ENCODE measurements at regions not wholly inside any gene's neighbourhood (a gene's known extent, or its start where the extent isn't known, plus 50 kb on each side); places are given as distances from the start of the nearest gene placed in this dataset.

DNA sequence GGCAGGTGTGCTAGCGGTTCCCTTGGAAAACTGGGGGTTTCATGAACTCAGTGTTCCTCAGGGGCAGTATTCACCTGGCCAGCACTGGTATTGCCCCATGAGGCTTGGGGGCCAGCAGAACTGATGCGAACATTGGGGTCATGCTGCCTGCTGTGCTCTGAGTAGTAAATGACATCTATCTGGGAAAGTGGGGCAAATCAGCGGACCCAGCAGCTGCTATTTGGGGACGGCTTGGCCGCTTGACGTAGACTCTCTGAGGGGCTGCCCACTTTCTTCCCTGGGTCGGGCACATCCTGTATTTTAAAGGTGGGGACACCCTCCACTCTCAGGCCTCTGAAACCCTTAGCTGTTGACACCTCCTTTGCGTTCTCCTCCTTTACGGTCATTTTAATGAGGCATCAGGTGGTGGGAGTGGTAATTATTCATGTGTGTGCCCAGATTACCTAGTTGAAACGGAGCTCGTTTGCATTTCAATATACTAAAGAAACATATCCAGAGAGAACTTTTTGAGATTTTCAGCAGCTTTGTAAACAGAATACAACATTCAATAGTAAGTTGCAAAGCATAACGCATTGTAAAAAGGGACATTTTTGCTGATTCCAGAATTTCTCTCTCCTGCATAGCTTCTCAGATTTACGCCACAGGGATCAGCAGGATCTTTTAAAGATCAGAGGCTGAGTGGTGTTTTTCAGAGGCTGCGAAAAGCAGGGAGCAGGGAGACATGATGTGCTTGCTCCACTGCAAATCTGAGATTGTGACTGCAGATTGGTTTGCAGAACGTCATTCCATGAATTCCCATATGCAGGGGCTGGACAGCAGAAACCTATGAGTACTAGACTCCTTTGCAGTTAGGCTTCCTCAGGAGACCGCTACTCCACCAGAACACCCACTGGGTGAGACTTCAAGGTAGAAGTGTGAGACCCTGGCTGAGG, 56.8 kb upstream of the ZFR start:
- DNase-seq = no peak
- intact Hi-C loops (cut with DNase I) = no loop called here
- Histone ChIP-seq H3K4me3 (no peak overlapping the region), H3K27ac (no peak overlapping the region), H3K9me3 (replicated peaks in 1 of 3) (no peaks in the 10 kb centered on the region), H3K36me3 (replicated peaks in 1 of 2) (no peaks in the 10 kb centered on the region), H3K27me3 (peaks cover 3% of the 10 kb centered on the region), H3K4me1 (replicated peaks in 1 of 2) (peaks cover 0 to 14% of the 10 kb centered on the region in 2 donors)
- TF ChIP-seq POLR2A (IDR thresholded peaks at IDR 0.05) = no peak
- TF ChIP-seq, protein P1, sequence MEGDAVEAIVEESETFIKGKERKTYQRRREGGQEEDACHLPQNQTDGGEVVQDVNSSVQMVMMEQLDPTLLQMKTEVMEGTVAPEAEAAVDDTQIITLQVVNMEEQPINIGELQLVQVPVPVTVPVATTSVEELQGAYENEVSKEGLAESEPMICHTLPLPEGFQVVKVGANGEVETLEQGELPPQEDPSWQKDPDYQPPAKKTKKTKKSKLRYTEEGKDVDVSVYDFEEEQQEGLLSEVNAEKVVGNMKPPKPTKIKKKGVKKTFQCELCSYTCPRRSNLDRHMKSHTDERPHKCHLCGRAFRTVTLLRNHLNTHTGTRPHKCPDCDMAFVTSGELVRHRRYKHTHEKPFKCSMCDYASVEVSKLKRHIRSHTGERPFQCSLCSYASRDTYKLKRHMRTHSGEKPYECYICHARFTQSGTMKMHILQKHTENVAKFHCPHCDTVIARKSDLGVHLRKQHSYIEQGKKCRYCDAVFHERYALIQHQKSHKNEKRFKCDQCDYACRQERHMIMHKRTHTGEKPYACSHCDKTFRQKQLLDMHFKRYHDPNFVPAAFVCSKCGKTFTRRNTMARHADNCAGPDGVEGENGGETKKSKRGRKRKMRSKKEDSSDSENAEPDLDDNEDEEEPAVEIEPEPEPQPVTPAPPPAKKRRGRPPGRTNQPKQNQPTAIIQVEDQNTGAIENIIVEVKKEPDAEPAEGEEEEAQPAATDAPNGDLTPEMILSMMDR (IDR thresholded peaks at IDR 0.05) = no peak
- 82 to 86% (median 84%) methylated on average over 15 to 16 of the region's 16 CpGs for whole genome bisulfite sequencing, 4 donors

DNA sequence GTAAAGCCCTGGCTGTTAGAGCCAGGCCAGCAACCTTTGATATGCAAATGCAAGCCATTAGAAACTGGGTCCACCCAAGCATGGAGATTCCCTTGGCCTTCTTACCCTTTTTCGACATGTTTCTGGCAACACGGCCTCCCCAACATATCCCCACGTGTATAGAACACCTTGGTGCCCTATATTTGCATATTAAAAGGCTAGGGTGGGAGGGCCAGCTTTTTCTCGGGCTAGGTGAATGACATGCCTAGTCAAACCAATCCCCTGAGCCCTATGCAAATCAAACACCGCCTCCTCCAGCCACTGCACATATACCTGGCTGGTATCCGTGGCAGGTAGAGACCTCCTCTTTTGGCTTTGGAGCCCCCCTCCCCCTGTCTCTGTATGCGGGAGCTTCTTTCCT, 55.6 kb upstream of the ZFR start:
- Histone ChIP-seq H3K4me1 (replicated peaks in 1 of 2) (peaks cover 0 to 5% of the 10 kb centered on the region in 2 donors), H3K36me3 (replicated peaks in 1 of 2) (no peaks in the 10 kb centered on the region), H3K27me3 (peaks cover 3% of the 10 kb centered on the region), H3K4me3 (no peak overlapping the region), H3K27ac (no peak overlapping the region), H3K9me3 (replicated peaks in 1 of 3) (no peaks in the 10 kb centered on the region)
- intact Hi-C loops (cut with DNase I) = no loop called here
- no peak for TF ChIP-seq POLR2A (IDR thresholded peaks at IDR 0.05)
- TF ChIP-seq, protein P1 (IDR thresholded peaks at IDR 0.05) = no peak
- WGBS, 4 donors = 64 to 74% (median 72%) methylated on average over 7 of the region's 7 CpGs
- DNase-seq = no peak

DNA sequence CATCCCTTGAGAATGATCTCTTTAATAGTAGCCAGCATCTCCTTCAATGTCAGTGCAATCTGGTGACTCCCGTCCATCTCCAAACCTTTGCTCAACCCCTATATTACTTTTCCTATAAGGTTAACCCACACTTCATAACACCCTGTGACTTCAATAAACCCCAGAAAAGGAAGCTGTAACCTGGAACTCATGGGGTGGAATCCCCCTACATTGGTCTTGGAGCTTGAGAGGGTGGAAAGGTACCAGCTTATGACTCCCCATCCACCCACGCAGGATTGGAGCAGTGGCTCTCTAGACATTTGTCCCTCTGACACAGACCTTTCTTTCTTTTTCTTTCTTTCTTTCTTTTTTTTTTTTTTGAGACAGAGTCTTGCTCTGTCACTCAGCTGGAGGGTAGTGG, 54.7 kb upstream of the ZFR start:
- H3K4me3 ChIP-seq = no peak overlapping the region
- H3K27ac ChIP-seq = no peak overlapping the region
- intact Hi-C loops (cut with DNase I) = no loop called here
- H3K27me3 ChIP-seq = peaks cover 3% of the 10 kb centered on the region
- TF ChIP-seq POLR2A (IDR thresholded peaks at IDR 0.05) = no peak
- TF ChIP-seq, protein P1 (IDR thresholded peaks at IDR 0.05) = no peak
- peaks cover 0 to 5% of the 10 kb centered on the region in 2 donors for H3K4me1 ChIP-seq (replicated peaks in 1 of 2)
- H3K36me3 ChIP-seq (replicated peaks in 1 of 2) = no peaks in the 10 kb centered on the region
- WGBS, 4 donors = 87 to 100% (median 91%) methylated on average over 2 of the region's 2 CpGs
- H3K9me3 ChIP-seq (replicated peaks in 1 of 3) = no peaks in the 10 kb centered on the region
- no peak for DNase-seq

DNA sequence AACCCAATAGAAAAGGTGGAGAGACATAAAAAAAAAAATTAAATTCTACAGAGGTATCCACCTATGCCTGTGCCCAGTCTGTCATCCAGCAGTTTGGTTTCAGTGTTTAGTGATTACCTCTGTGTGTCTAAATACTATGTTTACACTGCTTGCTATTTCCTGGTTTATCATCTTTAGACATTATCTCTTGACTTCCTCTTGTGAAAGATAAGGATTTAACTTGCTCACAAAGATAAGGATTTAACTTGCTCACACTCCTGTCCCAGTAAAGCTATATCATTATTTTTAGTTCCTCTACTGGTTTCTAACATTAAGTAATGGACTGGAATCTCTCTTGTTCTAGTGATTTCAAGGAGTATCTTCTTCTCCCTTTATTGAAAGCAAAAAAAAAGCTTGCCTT, 53.9 kb upstream of the ZFR start:
- TF ChIP-seq, protein P1 (IDR thresholded peaks at IDR 0.05) = no peak
- no peak for TF ChIP-seq POLR2A (IDR thresholded peaks at IDR 0.05)
- Histone ChIP-seq H3K4me1 (replicated peaks in 1 of 2) (peaks cover 0 to 5% of the 10 kb centered on the region in 2 donors), H3K9me3 (replicated peaks in 1 of 3) (no peaks in the 10 kb centered on the region), H3K27ac (no peak overlapping the region), H3K4me3 (no peak overlapping the region), H3K36me3 (replicated peaks in 1 of 2) (no peaks in the 10 kb centered on the region), H3K27me3 (peaks cover 3% of the 10 kb centered on the region)
- intact Hi-C loops (cut with DNase I) = no loop called here
- no peak for DNase-seq

Measured in adrenal gland (tissue), 9 donors.